Natural killer cell (primary cell): ENCODE measurements at regions not wholly inside any gene's neighbourhood (a gene's known extent, or its start where the extent isn't known, plus 50 kb on each side); places are given as distances from the start of the nearest gene placed in this dataset.

Source experiments
- ATAC-seq, 3 donors: fragments of 150-1000 bp in 2 of 3; fragments of 200-7000 bp in 1 of 3; cut with Tn5 transposase; 1 replicate in 1 of 3; 2 replicates in 2 of 3; pipeline ENCODE4 v1.10.0; 2021; ENCODE audit warnings: mild to moderate bottlenecking in 2 of 3, moderate library complexity in 2 of 3
- DNase-seq, 2 donors: peaks; one replicate each; pipeline versions ENCODE4 v3.0.0 to v3.0.0-alpha.2; 2013 to 2021; ENCODE audit warnings: mixed read lengths in 1 of 2
- H3K27ac ChIP-seq: one replicate; pipeline ENCODE4 v1.5.1; 2013; ENCODE audit warnings: mild to moderate bottlenecking, low read length
- H3K27me3 ChIP-seq: one replicate; pipeline ENCODE4 v1.6.1; 2013; ENCODE audit warnings: low read length; ENCODE audit not compliant: control insufficient read depth, insufficient read depth
- H3K36me3 ChIP-seq: one replicate; pipeline ENCODE4 v1.6.1; 2013; ENCODE audit warnings: low read length; ENCODE audit not compliant: control insufficient read depth, insufficient read depth
- H3K4me1 ChIP-seq: one replicate; pipeline ENCODE4 v1.6.1; 2013; ENCODE audit warnings: low read length; ENCODE audit not compliant: control insufficient read depth, insufficient read depth
- H3K4me3 ChIP-seq: one replicate; pipeline ENCODE4 v1.5.1; 2013; ENCODE audit warnings: low read length
- H3K9me3 ChIP-seq: one replicate; pipeline ENCODE4 v1.6.1; 2013; ENCODE audit warnings: low read length; ENCODE audit not compliant: control insufficient read depth, insufficient read depth
- H3K27ac Mint-ChIP-seq, 2 donors: one replicate each; pipeline ENCODE4 v1.8.0; 2022; ENCODE audit warnings: mild to moderate bottlenecking in 2 of 2, mixed read lengths in 2 of 2, moderate library complexity in 1 of 2
- H3K27me3 Mint-ChIP-seq, 2 donors: one replicate each; pipeline ENCODE4 v1.8.0; 2022; ENCODE audit warnings: low read depth in 2 of 2, mixed read lengths in 2 of 2
- H3K36me3 Mint-ChIP-seq: one replicate; pipeline ENCODE4 v1.8.0; 2022; ENCODE audit warnings: mixed read lengths
- H3K4me1 Mint-ChIP-seq, 2 donors: one replicate each; pipeline ENCODE4 v1.8.0; 2022; ENCODE audit warnings: mixed read lengths in 2 of 2
- H3K4me3 Mint-ChIP-seq: one replicate; pipeline ENCODE4 v1.8.0; 2022; ENCODE audit warnings: mild to moderate bottlenecking, moderate library complexity, mixed read lengths
- H3K9me3 Mint-ChIP-seq, 2 donors: one replicate each; pipeline ENCODE4 v1.8.0; 2022; ENCODE audit warnings: mixed read lengths in 2 of 2
- WGBS: methylation state at CpG from one replicate; pipeline ENCODE4 v1.1.7; 2013; ENCODE audit warnings: missing lambda C conversion rate; ENCODE audit not compliant: insufficient coverage; 5-methylcytosine and 5-hydroxymethylcytosine counted together
- intact Hi-C: fragments of 100-400 bp; cut with micrococcal nuclease; formaldehyde crosslinking; loops from one replicate; pipeline ENCODE4 v1.14.2; 2022
- TF ChIP-seq, protein P1 (sequence below): fragments of 200-600 bp; IDR thresholded peaks from one replicate; pipeline ENCODE4 v1.8.0; 2022; ENCODE audit warnings: antibody characterized with exemption

DNA sequence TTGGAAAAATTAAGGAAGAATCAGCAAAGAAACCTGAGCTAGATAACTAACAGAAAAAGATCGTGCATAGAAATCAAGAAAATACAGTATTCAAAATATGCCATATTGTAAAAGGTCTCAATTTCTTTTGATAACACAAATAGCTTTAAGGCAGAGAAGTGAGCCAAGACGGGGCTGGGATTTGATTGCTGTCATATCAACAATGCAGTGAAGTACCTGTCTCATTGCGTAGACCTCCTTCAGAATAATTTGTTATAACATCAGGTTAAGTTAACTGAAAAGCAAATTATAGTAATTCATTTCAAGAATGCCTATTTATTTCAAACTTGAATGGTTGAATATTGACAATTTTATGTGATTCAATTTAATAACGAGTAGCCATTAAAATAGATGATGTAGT is 453.8 kb upstream of the MAP2 start:
- Mint-ChIP-seq H3K27me3 (no peaks in the 10 kb centered on the region), H3K9me3 (peaks cover 14 to 22% of the 10 kb centered on the region in 2 donors), H3K4me3 (no peak overlapping the region), H3K36me3 (no peaks in the 10 kb centered on the region), H3K4me1 (no peaks in the 10 kb centered on the region), H3K27ac (no peak overlapping the region)
- 88% methylated on average over 1 of the region's 4 CpGs for WGBS
- Histone ChIP-seq H3K9me3 (no peaks in the 10 kb centered on the region), H3K27ac (no peak overlapping the region), H3K4me3 (no peak overlapping the region), H3K27me3 (no peaks in the 10 kb centered on the region), H3K4me1 (no peaks in the 10 kb centered on the region), H3K36me3 (no peaks in the 10 kb centered on the region)
- no peak for ATAC-seq
- no peak for DNase-seq
- TF ChIP-seq, protein P1, sequence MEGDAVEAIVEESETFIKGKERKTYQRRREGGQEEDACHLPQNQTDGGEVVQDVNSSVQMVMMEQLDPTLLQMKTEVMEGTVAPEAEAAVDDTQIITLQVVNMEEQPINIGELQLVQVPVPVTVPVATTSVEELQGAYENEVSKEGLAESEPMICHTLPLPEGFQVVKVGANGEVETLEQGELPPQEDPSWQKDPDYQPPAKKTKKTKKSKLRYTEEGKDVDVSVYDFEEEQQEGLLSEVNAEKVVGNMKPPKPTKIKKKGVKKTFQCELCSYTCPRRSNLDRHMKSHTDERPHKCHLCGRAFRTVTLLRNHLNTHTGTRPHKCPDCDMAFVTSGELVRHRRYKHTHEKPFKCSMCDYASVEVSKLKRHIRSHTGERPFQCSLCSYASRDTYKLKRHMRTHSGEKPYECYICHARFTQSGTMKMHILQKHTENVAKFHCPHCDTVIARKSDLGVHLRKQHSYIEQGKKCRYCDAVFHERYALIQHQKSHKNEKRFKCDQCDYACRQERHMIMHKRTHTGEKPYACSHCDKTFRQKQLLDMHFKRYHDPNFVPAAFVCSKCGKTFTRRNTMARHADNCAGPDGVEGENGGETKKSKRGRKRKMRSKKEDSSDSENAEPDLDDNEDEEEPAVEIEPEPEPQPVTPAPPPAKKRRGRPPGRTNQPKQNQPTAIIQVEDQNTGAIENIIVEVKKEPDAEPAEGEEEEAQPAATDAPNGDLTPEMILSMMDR: no peak
- intact Hi-C loops: no loop called here

- Histone ChIP-seq H3K27me3 (no peaks in the 10 kb centered on the region), H3K27ac (no peak overlapping the region), H3K9me3 (no peaks in the 10 kb centered on the region), H3K4me3 (no peak overlapping the region), H3K4me1 (no peaks in the 10 kb centered on the region), H3K36me3 (no peaks in the 10 kb centered on the region)
- Mint-ChIP-seq H3K27ac (no peak overlapping the region), H3K36me3 (no peaks in the 10 kb centered on the region), H3K27me3 (no peaks in the 10 kb centered on the region), H3K4me3 (no peak overlapping the region), H3K4me1 (no peaks in the 10 kb centered on the region), H3K9me3 (peaks cover 4 to 8% of the 10 kb centered on the region in 2 donors)
- 62% methylated on average over 2 of the region's 2 CpGs for WGBS
- intact Hi-C loops: no loop called here
- no peak for DNase-seq
- TF ChIP-seq, protein P1: no peak
- ATAC-seq: no peak
These were observed 446.3 kb upstream of the MAP2 start for GRCh38 chr2:208977582-208977981.

DNA sequence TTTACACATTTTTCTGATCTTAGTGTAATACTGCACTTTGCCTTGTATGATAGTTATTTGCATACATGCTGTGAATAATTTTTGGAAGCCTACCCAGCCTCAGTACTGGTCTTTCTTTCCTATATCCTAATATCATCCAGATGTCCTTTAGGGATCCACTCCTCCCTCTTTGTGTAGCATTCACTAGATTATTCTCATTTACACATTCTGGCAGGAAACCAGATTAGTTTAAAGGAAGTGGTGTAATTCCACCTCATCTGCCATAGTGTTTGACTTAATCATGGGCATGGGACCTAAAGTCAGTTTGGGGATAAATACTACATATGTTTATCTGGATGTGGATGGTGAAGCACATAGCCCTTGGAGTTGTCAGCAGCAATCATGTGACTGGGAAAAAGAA is 444.9 kb upstream of the MAP2 start:
- no peak overlapping the region for H3K4me3 Mint-ChIP-seq
- Histone ChIP-seq H3K4me3 (no peak overlapping the region), H3K9me3 (no peaks in the 10 kb centered on the region), H3K36me3 (no peaks in the 10 kb centered on the region), H3K27me3 (no peaks in the 10 kb centered on the region), H3K27ac (no peak overlapping the region), H3K4me1 (no peaks in the 10 kb centered on the region)
- H3K36me3 Mint-ChIP-seq: no peaks in the 10 kb centered on the region
- H3K9me3 Mint-ChIP-seq: peaks cover 2 to 6% of the 10 kb centered on the region in 2 donors
- DNase-seq (no peak), ATAC-seq (no peak)
- no peaks in the 10 kb centered on the region for H3K27me3 Mint-ChIP-seq
- intact Hi-C loops: no loop called here
- H3K27ac Mint-ChIP-seq: no peak overlapping the region
- H3K4me1 Mint-ChIP-seq: no peaks in the 10 kb centered on the region
- TF ChIP-seq, protein P1: no peak

DNA sequence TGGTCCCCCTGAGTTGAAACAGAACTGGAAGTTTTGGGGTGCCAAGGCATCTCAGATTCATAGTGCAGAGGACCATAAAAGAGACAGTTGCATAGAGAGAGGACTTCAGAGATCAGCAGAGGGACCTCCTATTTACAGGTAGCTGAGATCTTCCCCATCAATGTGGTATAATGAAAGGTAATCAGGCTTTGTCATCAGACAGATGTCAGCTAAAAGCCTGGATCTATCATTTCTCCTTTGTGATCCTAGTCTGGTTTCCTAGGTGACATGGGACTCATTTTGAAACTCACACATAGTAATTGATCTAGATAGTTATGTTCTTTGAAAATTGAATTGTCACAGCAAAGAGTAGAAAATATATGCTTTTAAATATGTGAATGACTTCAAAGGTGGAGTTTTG is 443.5 kb upstream of the MAP2 start:
- no peaks in the 10 kb centered on the region for H3K4me1 Mint-ChIP-seq
- Histone ChIP-seq H3K4me1 (no peaks in the 10 kb centered on the region), H3K27ac (no peak overlapping the region), H3K4me3 (no peak overlapping the region), H3K9me3 (no peaks in the 10 kb centered on the region), H3K27me3 (no peaks in the 10 kb centered on the region), H3K36me3 (no peaks in the 10 kb centered on the region)
- H3K36me3 Mint-ChIP-seq: no peaks in the 10 kb centered on the region
- intact Hi-C loops: no loop called here
- H3K27ac Mint-ChIP-seq: no peak overlapping the region
- TF ChIP-seq, protein P1: no peak
- no peak overlapping the region for H3K4me3 Mint-ChIP-seq
- DNase-seq (no peak), ATAC-seq (no peak)
- no peaks in the 10 kb centered on the region for H3K27me3 Mint-ChIP-seq
- peaks cover 6% of the 10 kb centered on the region in 2 donors for H3K9me3 Mint-ChIP-seq
